ENCODE measurements at regions not wholly inside any gene's neighbourhood (a gene's known extent, or its start where the extent isn't known, plus 50 kb on each side); places are given as distances from the start of the nearest gene placed in this dataset.

DNA sequence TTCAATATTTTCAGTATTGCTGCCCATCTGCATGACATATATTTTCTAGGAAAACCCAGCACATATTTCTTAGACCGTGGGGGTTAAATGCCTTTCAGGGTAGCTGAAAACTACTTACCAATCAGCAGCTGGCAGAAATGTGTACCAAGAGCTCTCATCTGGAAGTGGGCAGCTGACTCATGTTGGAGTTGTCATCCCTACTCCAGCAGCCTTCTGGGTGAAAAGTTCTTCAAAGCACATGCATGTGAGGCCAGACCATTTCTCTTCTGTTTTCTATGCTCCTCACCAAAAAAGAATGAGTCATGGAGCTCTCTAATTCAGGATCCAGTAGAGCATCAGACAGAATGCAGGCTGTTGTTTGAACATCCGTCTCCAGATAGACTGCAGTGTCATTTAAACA, 135.5 kb downstream of the PAX1 start:
- Mint-ChIP-seq H3K27me3 (ENCODE audit: low read depth) (no peaks in the 10 kb centered on the region), H3K4me1 (ENCODE audit: low read depth) (no peaks in the 10 kb centered on the region), H3K4me3 (ENCODE audit: unreplicated experiment) (no peak overlapping the region), H3K9me3 (ENCODE audit: low read depth) (peaks cover 13% of the 10 kb centered on the region), H3K27ac (ENCODE audit: unreplicated experiment) (no peak overlapping the region), H3K36me3 (ENCODE audit: low read depth) (no peaks in the 10 kb centered on the region)
- DNase-seq (ENCODE audit: low spot score), result no peak
- TF ChIP-seq, protein P1, sequence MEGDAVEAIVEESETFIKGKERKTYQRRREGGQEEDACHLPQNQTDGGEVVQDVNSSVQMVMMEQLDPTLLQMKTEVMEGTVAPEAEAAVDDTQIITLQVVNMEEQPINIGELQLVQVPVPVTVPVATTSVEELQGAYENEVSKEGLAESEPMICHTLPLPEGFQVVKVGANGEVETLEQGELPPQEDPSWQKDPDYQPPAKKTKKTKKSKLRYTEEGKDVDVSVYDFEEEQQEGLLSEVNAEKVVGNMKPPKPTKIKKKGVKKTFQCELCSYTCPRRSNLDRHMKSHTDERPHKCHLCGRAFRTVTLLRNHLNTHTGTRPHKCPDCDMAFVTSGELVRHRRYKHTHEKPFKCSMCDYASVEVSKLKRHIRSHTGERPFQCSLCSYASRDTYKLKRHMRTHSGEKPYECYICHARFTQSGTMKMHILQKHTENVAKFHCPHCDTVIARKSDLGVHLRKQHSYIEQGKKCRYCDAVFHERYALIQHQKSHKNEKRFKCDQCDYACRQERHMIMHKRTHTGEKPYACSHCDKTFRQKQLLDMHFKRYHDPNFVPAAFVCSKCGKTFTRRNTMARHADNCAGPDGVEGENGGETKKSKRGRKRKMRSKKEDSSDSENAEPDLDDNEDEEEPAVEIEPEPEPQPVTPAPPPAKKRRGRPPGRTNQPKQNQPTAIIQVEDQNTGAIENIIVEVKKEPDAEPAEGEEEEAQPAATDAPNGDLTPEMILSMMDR (IDR thresholded peaks at IDR 0.05), result no peak

DNA sequence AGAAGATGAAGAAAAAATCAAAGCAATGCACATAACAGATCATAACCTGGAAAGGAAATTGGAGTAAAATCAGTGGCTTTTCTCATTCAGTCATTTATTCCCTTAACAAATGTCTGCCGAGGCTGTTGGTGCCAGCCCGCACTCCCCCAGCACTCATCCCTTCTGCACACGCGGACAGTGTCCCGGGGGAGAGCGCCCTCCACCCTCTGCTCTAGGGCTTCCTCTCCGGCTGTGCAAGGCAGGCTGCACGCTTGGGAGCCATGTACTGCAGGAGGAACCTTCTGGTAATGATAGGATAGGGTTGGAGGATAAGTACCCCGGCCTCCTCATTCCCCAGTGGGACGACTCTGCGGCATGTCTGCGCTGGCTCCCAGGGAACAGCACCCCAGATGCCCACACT, 134.5 kb downstream of the PAX1 start:
- no peaks in the 10 kb centered on the region for H3K4me1 Mint-ChIP-seq (ENCODE audit: low read depth)
- no peak overlapping the region for H3K27ac Mint-ChIP-seq (ENCODE audit: unreplicated experiment)
- H3K4me3 Mint-ChIP-seq (ENCODE audit: unreplicated experiment), result no peak overlapping the region
- DNase-seq (ENCODE audit: low spot score), result no peak
- H3K27me3 Mint-ChIP-seq (ENCODE audit: low read depth), result no peaks in the 10 kb centered on the region
- H3K9me3 Mint-ChIP-seq (ENCODE audit: low read depth), result peaks cover 11% of the 10 kb centered on the region
- TF ChIP-seq, protein P1 (IDR thresholded peaks at IDR 0.05), result no peak
- H3K36me3 Mint-ChIP-seq (ENCODE audit: low read depth), result no peaks in the 10 kb centered on the region

DNA sequence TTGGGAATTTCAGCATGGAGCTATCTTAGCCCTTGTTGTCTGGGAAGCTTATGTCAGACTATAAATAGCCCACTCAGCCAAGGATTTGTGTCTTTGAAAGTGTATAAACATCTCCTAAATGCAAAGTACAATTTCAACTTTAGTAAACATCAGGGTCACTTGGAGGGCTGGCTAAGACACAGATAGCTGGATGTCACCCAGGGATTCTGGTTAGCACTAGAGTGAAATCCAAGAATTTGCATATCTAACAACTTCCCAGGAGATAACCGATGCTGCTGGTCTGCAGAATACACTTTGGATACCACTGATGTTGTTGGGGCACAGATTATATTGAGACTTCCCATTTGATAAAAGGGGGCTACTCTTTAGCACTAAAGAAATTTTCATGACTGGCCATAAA, 130.9 kb downstream of the PAX1 start:
- Mint-ChIP-seq H3K4me1 (ENCODE audit: low read depth) (no peaks in the 10 kb centered on the region), H3K9me3 (ENCODE audit: low read depth) (peaks cover 4% of the 10 kb centered on the region), H3K27ac (ENCODE audit: unreplicated experiment) (no peak overlapping the region), H3K4me3 (ENCODE audit: unreplicated experiment) (no peak overlapping the region), H3K27me3 (ENCODE audit: low read depth) (no peaks in the 10 kb centered on the region), H3K36me3 (ENCODE audit: low read depth) (no peaks in the 10 kb centered on the region)
- no peak for DNase-seq (ENCODE audit: low spot score)
- TF ChIP-seq, protein P1 (IDR thresholded peaks at IDR 0.05), result no peak

DNA sequence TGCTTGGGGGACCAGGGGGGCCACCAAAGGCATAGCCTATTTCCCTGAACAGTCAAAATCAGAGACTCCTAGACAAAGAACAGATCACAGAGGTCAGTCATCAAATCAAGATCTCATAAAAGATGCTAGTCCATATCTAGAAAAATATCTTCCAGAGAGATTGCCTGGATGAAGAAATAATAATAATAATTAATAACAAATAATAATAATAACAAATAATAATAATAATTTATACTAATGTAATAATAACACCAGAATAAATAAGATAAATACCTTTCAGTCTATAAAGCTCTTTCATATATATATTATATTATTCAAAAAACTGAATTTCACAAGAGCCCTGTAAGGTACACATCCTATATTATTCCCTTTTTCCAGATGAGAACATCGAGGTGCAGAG, 129.6 kb downstream of the PAX1 start:
- TF ChIP-seq, protein P1 (IDR thresholded peaks at IDR 0.05), result no peak
- no peaks in the 10 kb centered on the region for H3K4me1 Mint-ChIP-seq (ENCODE audit: low read depth)
- peaks cover 4% of the 10 kb centered on the region for H3K9me3 Mint-ChIP-seq (ENCODE audit: low read depth)
- no peak for DNase-seq (ENCODE audit: low spot score)
- H3K27ac Mint-ChIP-seq (ENCODE audit: unreplicated experiment), result no peak overlapping the region
- no peaks in the 10 kb centered on the region for H3K27me3 Mint-ChIP-seq (ENCODE audit: low read depth)
- no peak overlapping the region for H3K4me3 Mint-ChIP-seq (ENCODE audit: unreplicated experiment)
- no peaks in the 10 kb centered on the region for H3K36me3 Mint-ChIP-seq (ENCODE audit: low read depth)

DNA sequence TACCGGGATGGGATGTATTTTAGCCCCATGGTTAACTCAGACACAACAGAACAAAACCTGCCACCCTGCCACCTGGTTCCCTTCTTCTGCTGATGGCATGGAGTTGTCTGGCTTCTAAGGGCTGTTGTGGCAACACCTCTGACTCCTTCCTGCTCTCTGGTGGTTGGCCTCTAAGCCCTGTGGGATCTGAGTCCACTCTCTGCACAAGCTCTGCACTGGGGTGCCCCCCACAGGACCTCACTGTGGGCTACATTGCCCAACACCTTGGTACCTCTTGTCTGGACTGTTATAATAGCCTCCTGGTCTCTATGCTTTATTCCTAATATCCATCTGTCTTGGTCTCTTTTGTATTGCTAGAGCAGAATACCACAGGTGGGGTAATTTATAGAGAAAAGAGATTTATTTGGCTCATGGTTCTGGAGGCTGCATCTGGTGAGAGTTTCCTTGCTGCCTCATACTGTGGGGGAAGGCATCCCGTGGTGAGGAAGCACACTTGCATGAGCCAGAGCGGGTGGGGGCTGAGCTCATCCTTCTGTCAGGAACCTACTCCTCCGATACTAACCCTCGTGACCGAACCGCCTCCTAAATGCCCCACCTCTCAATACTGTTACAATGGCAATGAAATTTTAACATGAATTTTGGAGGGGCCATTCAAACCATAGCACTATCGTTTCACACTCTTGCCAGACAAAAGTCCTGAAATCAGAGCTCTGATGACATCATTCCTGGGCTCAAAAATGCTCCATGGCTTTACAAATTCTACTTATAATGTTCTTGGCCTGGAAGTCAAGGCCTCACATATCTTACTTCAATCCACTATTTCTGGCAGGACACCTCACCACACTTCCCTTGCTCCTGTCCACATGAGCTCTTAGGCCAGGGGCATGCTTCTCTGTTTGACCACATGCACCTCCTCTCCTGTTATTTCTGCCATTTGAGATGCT, 127.2 kb downstream of the PAX1 start:
- Mint-ChIP-seq H3K9me3 (ENCODE audit: low read depth) (peaks cover 4% of the 10 kb centered on the region), H3K4me1 (ENCODE audit: low read depth) (no peaks in the 10 kb centered on the region), H3K27ac (ENCODE audit: unreplicated experiment) (no peak overlapping the region), H3K4me3 (ENCODE audit: unreplicated experiment) (no peak overlapping the region), H3K36me3 (ENCODE audit: low read depth) (no peaks in the 10 kb centered on the region), H3K27me3 (ENCODE audit: low read depth) (peaks cover 4% of the 10 kb centered on the region)
- TF ChIP-seq, protein P1 (IDR thresholded peaks at IDR 0.05), result no peak
- no peak for DNase-seq (ENCODE audit: low spot score)
